WERI-Rb-1 (cell line): ENCODE measurements at regions not wholly inside any gene's neighbourhood (a gene's known extent, or its start where the extent isn't known, plus 50 kb on each side); places are given as distances from the start of the nearest gene placed in this dataset.

Source experiments
- DNase-seq: peaks from one replicate; pipeline ENCODE4 v3.0.0-alpha.2; 2020
- H3K27ac ChIP-seq: fragments of 250-450 bp; sonication (Bioruptor Pico); 2 replicates; pipeline ENCODE4 v1.5.1; 2020; ENCODE audit warnings: mild to moderate bottlenecking, moderate library complexity
- H3K27me3 ChIP-seq: fragments of 250-450 bp; sonication (Bioruptor Pico); 2 replicates; pipeline ENCODE4 v1.5.1; 2021; ENCODE audit warnings: mild to moderate bottlenecking, low read depth, moderate library complexity; ENCODE audit not compliant: insufficient read depth, severe bottlenecking
- H3K36me3 ChIP-seq: fragments of 250-450 bp; sonication (Bioruptor Pico); 2 replicates; pipeline ENCODE4 v1.5.1; 2020; ENCODE audit warnings: mild to moderate bottlenecking, moderate library complexity
- H3K4me3 ChIP-seq: 2 replicates; pipeline ENCODE4 v1.5.1; 2011; ENCODE audit warnings: low read depth, mild to moderate bottlenecking, control low read depth, low read length
- H3K9me3 ChIP-seq: fragments of 250-450 bp; sonication (Bioruptor Pico); 2 replicates; pipeline ENCODE4 v1.5.1; 2021; ENCODE audit warnings: mild to moderate bottlenecking, moderate library complexity; ENCODE audit not compliant: severe bottlenecking
- CTCF ChIP-seq: IDR thresholded peaks from 2 replicates; pipeline ENCODE4 v1.5.1; 2011; ENCODE audit warnings: low read depth, mild to moderate bottlenecking, control low read depth, inconsistent platforms, low read length

GRCh38 chr10:86598151-86598550, 56.2 kb upstream of the OPN4 start:
- H3K36me3 ChIP-seq, result no peaks in the 10 kb centered on the region
- no peak for DNase-seq
- no peaks in the 10 kb centered on the region for H3K27me3 ChIP-seq
- no peaks in the 10 kb centered on the region for H3K9me3 ChIP-seq
- TF ChIP-seq CTCF, result no peak
- H3K27ac ChIP-seq, result no peak overlapping the region
- no peak overlapping the region for H3K4me3 ChIP-seq

- H3K4me3 ChIP-seq, result no peak overlapping the region
- no peaks in the 10 kb centered on the region for H3K36me3 ChIP-seq
- no peaks in the 10 kb centered on the region for H3K9me3 ChIP-seq
- no peak for DNase-seq
- no peak for TF ChIP-seq CTCF
- no peaks in the 10 kb centered on the region for H3K27me3 ChIP-seq
- H3K27ac ChIP-seq, result no peak overlapping the region
Measured at GRCh38 chr10:86599041-86599440, 55.3 kb upstream of the OPN4 start.

- H3K4me3 ChIP-seq, result no peak overlapping the region
- no peak for TF ChIP-seq CTCF
- no peak overlapping the region for H3K27ac ChIP-seq
- H3K9me3 ChIP-seq, result no peaks in the 10 kb centered on the region
- H3K36me3 ChIP-seq, result no peaks in the 10 kb centered on the region
- no peaks in the 10 kb centered on the region for H3K27me3 ChIP-seq
- DNase-seq, result no peak
Measured at GRCh38 chr10:86599729-86600128, 54.6 kb upstream of the OPN4 start.

- H3K27ac ChIP-seq, result no peak overlapping the region
- no peaks in the 10 kb centered on the region for H3K9me3 ChIP-seq
- no peaks in the 10 kb centered on the region for H3K36me3 ChIP-seq
- H3K4me3 ChIP-seq, result no peak overlapping the region
- no peak for DNase-seq
- H3K27me3 ChIP-seq, result no peaks in the 10 kb centered on the region
- no peak for TF ChIP-seq CTCF
Measured at GRCh38 chr10:86600296-86600695, 54.1 kb upstream of the OPN4 start.

- Histone ChIP-seq H3K27ac (no peak overlapping the region), H3K36me3 (no peaks in the 10 kb centered on the region), H3K9me3 (no peaks in the 10 kb centered on the region), H3K27me3 (no peaks in the 10 kb centered on the region), H3K4me3 (no peak overlapping the region)
- TF ChIP-seq CTCF, result no peak
- DNase-seq, result no peak
Measured at GRCh38 chr10:86601956-86602602, 52.3 kb upstream of the OPN4 start.

GRCh38 chr10:86603256-86603655, 51.1 kb upstream of the OPN4 start:
- Histone ChIP-seq H3K4me3 (no peak overlapping the region), H3K9me3 (peaks cover under 1% of the 10 kb centered on the region), H3K36me3 (no peaks in the 10 kb centered on the region), H3K27ac (no peak overlapping the region), H3K27me3 (no peaks in the 10 kb centered on the region)
- no peak for DNase-seq
- TF ChIP-seq CTCF, result no peak
